Liver (tissue), 3 donors: ENCODE measurements at regions not wholly inside any gene's neighbourhood (a gene's known extent, or its start where the extent isn't known, plus 50 kb on each side); places are given as distances from the start of the nearest gene placed in this dataset.
A peak's percentile ranks its signal among the peaks of the same experiment; 100 is the strongest.

Experiments used
- CTCF ChIP-seq: fragments of 150-350 bp; IDR thresholded peaks from 2 replicates; pipeline ENCODE4 v1.5.1; 2017; ENCODE audit warnings: improper control_type of control experiment, low read depth, low read length; ENCODE audit not compliant: missing input control
- EGR1 ChIP-seq, 2 donors: IDR thresholded peaks; 2 replicates each; pipeline ENCODE4 v1.6.1; 2016 to 2018; ENCODE audit warnings: antibody characterized with exemption in 2 of 2, low read depth in 2 of 2
- GABPA ChIP-seq, 2 donors: IDR thresholded peaks in 1 of 2; conservative IDR thresholded peaks in 1 of 2; 2 replicates each; pipeline ENCODE4 v1.6.1; 2016; ENCODE audit warnings: antibody characterized with exemption in 2 of 2, mild to moderate bottlenecking in 1 of 2, moderate library complexity in 1 of 2
- HNF4G ChIP-seq: IDR thresholded peaks from 2 replicates; pipeline ENCODE4 v1.6.1; 2016; ENCODE audit warnings: antibody characterized with exemption
- MAX ChIP-seq: IDR thresholded peaks from 2 replicates; pipeline ENCODE4 v1.6.1; 2016; ENCODE audit warnings: antibody characterized with exemption
- RXRA ChIP-seq, 2 donors: IDR thresholded peaks; 2 replicates each; pipeline ENCODE4 v1.6.1; 2017 to 2018; ENCODE audit warnings: antibody characterized with exemption in 2 of 2, mild to moderate bottlenecking in 1 of 2
- SP1 ChIP-seq: IDR thresholded peaks from 2 replicates; pipeline ENCODE4 v1.6.1; 2018; ENCODE audit warnings: antibody characterized with exemption, mild to moderate bottlenecking
- TAF1 ChIP-seq: conservative IDR thresholded peaks from 2 replicates; pipeline ENCODE4 v1.6.1; 2016; ENCODE audit warnings: antibody characterized with exemption, mild to moderate bottlenecking
- ZBTB33 ChIP-seq: IDR thresholded peaks from 2 replicates; pipeline ENCODE4 v1.6.1; 2016; ENCODE audit warnings: antibody characterized with exemption
- TF ChIP-seq, protein P1 (sequence below): IDR thresholded peaks from 2 replicates; pipeline ENCODE4 v1.6.1; 2016; ENCODE audit warnings: antibody characterized with exemption
- donor health status: healthy.
- donor health status: healthy.

DNA sequence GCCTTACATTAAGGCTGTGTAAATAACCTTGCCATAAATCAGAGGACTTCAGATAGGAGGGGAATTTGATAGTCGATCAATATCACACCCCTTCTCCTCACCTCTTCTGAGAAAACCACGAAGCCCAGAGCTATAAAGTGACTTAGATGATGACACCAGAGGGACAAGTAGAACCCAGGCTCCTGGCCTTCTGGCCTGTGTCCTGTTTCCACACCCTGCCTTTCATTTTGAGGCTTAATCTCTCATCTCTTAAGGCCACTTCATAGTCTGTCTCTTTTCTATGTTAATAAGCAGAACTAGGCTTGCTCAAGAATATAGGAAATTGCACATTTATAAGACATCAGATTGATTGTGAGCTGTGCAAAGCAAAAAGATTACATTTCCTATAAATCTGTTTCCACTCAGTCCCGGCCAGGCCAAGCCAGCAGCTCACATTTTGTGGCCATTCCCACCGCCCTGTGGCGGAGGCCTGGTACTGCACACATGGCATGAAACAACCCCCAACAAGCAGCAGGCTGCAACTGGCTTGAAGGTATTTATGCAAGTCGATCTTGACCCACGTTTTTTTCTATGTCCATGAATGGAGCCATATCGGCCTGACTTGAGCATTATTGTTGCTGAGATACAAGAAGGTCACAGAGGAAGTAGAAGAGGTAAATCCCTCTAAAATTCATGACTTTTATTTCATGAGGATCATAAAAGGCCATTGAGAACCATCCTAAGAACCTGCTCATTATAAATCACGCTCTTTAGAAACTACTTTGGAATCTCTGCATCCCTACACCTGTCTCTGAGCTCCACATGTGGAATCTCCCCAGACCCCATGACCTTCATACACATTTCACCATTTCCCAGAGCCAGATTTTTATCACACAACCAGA lies 93.7 kb downstream of the PMP22 start:
- TF ChIP-seq MAX, result no peak
- TF ChIP-seq RXRA (IDR thresholded peaks at IDR 0.05), result no peak
- TF ChIP-seq CTCF, result peak; percentile 79
- TF ChIP-seq EGR1 (IDR thresholded peaks at IDR 0.05; ENCODE audit: low read depth in 2 of 2), result no peak
- TF ChIP-seq SP1, result no peak
- no peak for TF ChIP-seq GABPA (IDR thresholded peaks at IDR 0.05 in 1 of 2, conservative IDR thresholded peaks at IDR 0.05 in 1 of 2)
- no peak for TF ChIP-seq HNF4G
- TF ChIP-seq, protein P1, sequence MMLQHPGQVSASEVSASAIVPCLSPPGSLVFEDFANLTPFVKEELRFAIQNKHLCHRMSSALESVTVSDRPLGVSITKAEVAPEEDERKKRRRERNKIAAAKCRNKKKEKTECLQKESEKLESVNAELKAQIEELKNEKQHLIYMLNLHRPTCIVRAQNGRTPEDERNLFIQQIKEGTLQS, result no peak
- TF ChIP-seq ZBTB33, result no peak
- TF ChIP-seq TAF1, result no peak
